GM21825 (cell line): ENCODE measurements at regions not wholly inside any gene's neighbourhood (a gene's known extent, or its start where the extent isn't known, plus 50 kb on each side); places are given as distances from the start of the nearest gene placed in this dataset.
A peak's percentile ranks its signal among the peaks of the same experiment; 100 is the strongest.

Experiments used
- ATAC-seq: cut with Tn5 transposase; IDR thresholded peaks from one replicate; pipeline ENCODE4 v1.9.1; 2021; ENCODE audit warnings: mild to moderate bottlenecking, moderate library complexity; ENCODE audit not compliant: unreplicated experiment

- no peak for ATAC-seq
These were observed 79.7 kb upstream of the ACKR3 start for GRCh38 chr2:236489895-236490404.

GRCh38 chr2:236496340-236496739 is 73.3 kb upstream of the ACKR3 start:
- ATAC-seq, result no peak

GRCh38 chr2:236498369-236498768 is 71.3 kb upstream of the ACKR3 start:
- ATAC-seq, result no peak

- no peak for ATAC-seq
These were observed 69.7 kb upstream of the ACKR3 start for GRCh38 chr2:236499691-236500578.

GRCh38 chr2:236501026-236501425 is 68.6 kb upstream of the ACKR3 start:
- no peak for ATAC-seq

- no peak for ATAC-seq
These were observed 68.1 kb upstream of the ACKR3 start for GRCh38 chr2:236501531-236501930.

GRCh38 chr2:236503100-236503499 is 66.5 kb upstream of the ACKR3 start:
- ATAC-seq, result no peak

GRCh38 chr2:236503583-236503982 is 66.0 kb upstream of the ACKR3 start:
- ATAC-seq, result no peak

GRCh38 chr2:236505041-236505440 is 64.6 kb upstream of the ACKR3 start:
- no peak for ATAC-seq

- ATAC-seq, result no peak
These were observed 64.0 kb upstream of the ACKR3 start for GRCh38 chr2:236505648-236506047.

GRCh38 chr2:236507393-236508085 is 62.1 kb upstream of the ACKR3 start:
- ATAC-seq, result no peak

- ATAC-seq, result no peak
These were observed 61.2 kb upstream of the ACKR3 start for GRCh38 chr2:236508466-236508865.

- ATAC-seq, result no peak
These were observed 59.6 kb upstream of the ACKR3 start for GRCh38 chr2:236510034-236510433.

- ATAC-seq, result no peak
These were observed 58.4 kb upstream of the ACKR3 start for GRCh38 chr2:236511266-236511665.

- ATAC-seq, result no peak
These were observed 57.4 kb upstream of the ACKR3 start for GRCh38 chr2:236512267-236512666.

- ATAC-seq, result peak; percentile 90
These were observed 56.7 kb upstream of the ACKR3 start for GRCh38 chr2:236512902-236513435.

- no peak for ATAC-seq
These were observed 55.7 kb upstream of the ACKR3 start for GRCh38 chr2:236513956-236514355.

GRCh38 chr2:236516708-236517107 is 52.9 kb upstream of the ACKR3 start:
- no peak for ATAC-seq

GRCh38 chr2:236517251-236518031 is 52.2 kb upstream of the ACKR3 start:
- no peak for ATAC-seq
